ENCODE measurements at regions not wholly inside any gene's neighbourhood (a gene's known extent, or its start where the extent isn't known, plus 50 kb on each side); places are given as distances from the start of the nearest gene placed in this dataset.
A peak's percentile ranks its signal among the peaks of the same experiment; 100 is the strongest.

DNA sequence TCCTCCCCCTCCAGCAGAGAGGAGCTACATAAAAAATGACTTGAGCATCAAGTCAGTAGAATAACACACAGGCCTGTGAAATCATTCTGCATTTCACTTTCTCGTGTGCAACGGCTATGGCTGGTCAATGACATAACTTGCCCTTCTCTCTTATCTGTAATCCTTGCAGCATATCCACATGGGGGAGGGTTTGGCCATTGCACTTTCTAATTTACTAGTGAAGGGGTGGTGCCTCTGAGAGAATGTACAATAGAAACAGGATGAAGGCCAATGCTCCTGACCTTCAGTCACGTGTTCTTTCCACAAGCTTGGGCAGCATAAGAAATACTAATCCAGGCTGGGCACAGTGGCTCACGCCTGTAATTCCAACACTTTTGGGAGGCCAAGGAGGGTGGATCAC is 641.0 kb upstream of the ARGLU1 start:
- intact Hi-C loops (cut with micrococcal nuclease): no loop called here
- Mint-ChIP-seq H3K9me3 (no peaks in the 10 kb centered on the region), H3K27ac (no peak overlapping the region), H3K27me3 (ENCODE audit: low read depth in 2 of 2) (no peaks in the 10 kb centered on the region), H3K4me1 (peaks cover 0 to 5% of the 10 kb centered on the region in 2 donors), H3K36me3 (no peaks in the 10 kb centered on the region), H3K4me3 (no peak overlapping the region)
- no peak for DNase-seq
- Histone ChIP-seq H3K36me3 (ENCODE audit: control insufficient read depth, insufficient read depth, low read length) (no peaks in the 10 kb centered on the region), H3K4me3 (ENCODE audit: low read length) (no peak overlapping the region), H3K27me3 (ENCODE audit: control insufficient read depth, insufficient read depth, low read length) (no peaks in the 10 kb centered on the region), H3K4me1 (ENCODE audit: control insufficient read depth, insufficient read depth, low read length) (no peaks in the 10 kb centered on the region), H3K9me3 (ENCODE audit: control insufficient read depth, insufficient read depth, low read length) (no peaks in the 10 kb centered on the region), H3K27ac (ENCODE audit: low read length) (no peak overlapping the region)
- TF ChIP-seq, protein P1, sequence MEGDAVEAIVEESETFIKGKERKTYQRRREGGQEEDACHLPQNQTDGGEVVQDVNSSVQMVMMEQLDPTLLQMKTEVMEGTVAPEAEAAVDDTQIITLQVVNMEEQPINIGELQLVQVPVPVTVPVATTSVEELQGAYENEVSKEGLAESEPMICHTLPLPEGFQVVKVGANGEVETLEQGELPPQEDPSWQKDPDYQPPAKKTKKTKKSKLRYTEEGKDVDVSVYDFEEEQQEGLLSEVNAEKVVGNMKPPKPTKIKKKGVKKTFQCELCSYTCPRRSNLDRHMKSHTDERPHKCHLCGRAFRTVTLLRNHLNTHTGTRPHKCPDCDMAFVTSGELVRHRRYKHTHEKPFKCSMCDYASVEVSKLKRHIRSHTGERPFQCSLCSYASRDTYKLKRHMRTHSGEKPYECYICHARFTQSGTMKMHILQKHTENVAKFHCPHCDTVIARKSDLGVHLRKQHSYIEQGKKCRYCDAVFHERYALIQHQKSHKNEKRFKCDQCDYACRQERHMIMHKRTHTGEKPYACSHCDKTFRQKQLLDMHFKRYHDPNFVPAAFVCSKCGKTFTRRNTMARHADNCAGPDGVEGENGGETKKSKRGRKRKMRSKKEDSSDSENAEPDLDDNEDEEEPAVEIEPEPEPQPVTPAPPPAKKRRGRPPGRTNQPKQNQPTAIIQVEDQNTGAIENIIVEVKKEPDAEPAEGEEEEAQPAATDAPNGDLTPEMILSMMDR (IDR thresholded peaks at IDR 0.05): no peak
- no peak for ATAC-seq
- WGBS (ENCODE audit: insufficient coverage): 84% methylated on average over 4 of the region's 4 CpGs

DNA sequence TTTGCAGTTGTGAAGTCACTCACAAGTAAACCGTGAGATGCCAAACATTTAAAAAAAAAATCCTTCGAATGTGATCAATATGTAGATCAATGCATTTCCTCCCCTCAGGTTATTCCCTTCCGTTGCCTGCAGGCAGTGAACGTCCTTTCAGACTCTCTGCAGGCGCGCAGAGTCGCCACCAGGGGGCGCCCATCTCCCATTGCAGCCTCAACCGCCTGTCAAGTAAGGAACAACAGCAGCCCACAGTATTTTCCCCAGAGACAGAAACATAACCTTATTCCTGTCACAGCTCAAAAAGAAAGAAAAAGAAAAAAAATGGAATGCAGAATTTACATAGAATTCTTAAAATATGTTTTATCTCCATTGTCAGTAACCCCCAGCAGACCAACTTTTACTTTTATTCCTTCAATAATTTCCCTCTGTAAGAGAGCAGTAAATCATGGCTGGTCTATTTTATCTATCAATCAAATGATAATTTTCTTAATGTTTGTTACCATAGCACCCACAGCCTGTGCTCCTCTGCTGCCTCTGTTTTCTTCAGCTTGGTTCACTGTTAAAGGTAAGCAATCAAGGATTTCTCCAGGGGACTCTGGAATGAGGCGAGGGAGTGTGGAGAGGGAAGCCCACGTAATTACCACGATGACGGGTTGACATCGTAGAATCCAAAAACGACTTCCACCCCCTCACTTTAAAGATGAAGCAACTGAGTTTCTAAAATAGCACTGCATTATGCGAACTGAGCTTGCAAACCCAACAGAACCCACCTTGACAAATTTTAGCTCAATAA is 637.6 kb upstream of the ARGLU1 start:
- Histone ChIP-seq H3K36me3 (ENCODE audit: control insufficient read depth, insufficient read depth, low read length) (no peaks in the 10 kb centered on the region), H3K4me1 (ENCODE audit: control insufficient read depth, insufficient read depth, low read length) (no peaks in the 10 kb centered on the region), H3K9me3 (ENCODE audit: control insufficient read depth, insufficient read depth, low read length) (no peaks in the 10 kb centered on the region), H3K4me3 (ENCODE audit: low read length) (no peak overlapping the region), H3K27ac (ENCODE audit: low read length) (no peak overlapping the region), H3K27me3 (ENCODE audit: control insufficient read depth, insufficient read depth, low read length) (no peaks in the 10 kb centered on the region)
- intact Hi-C loops (cut with micrococcal nuclease): no loop called here
- Mint-ChIP-seq H3K9me3 (no peaks in the 10 kb centered on the region), H3K4me1 (peaks cover 0 to 5% of the 10 kb centered on the region in 2 donors), H3K4me3 (no peak overlapping the region), H3K27ac (no peak overlapping the region), H3K27me3 (ENCODE audit: low read depth in 2 of 2) (no peaks in the 10 kb centered on the region), H3K36me3 (no peaks in the 10 kb centered on the region)
- WGBS (ENCODE audit: insufficient coverage): 29% methylated on average over 15 of the region's 16 CpGs
- DNase-seq: peak; percentile 20 to 61
- peak; percentile 49 to 74 (median 56) for ATAC-seq
- TF ChIP-seq, protein P1 (IDR thresholded peaks at IDR 0.05): peak; percentile 73

DNA sequence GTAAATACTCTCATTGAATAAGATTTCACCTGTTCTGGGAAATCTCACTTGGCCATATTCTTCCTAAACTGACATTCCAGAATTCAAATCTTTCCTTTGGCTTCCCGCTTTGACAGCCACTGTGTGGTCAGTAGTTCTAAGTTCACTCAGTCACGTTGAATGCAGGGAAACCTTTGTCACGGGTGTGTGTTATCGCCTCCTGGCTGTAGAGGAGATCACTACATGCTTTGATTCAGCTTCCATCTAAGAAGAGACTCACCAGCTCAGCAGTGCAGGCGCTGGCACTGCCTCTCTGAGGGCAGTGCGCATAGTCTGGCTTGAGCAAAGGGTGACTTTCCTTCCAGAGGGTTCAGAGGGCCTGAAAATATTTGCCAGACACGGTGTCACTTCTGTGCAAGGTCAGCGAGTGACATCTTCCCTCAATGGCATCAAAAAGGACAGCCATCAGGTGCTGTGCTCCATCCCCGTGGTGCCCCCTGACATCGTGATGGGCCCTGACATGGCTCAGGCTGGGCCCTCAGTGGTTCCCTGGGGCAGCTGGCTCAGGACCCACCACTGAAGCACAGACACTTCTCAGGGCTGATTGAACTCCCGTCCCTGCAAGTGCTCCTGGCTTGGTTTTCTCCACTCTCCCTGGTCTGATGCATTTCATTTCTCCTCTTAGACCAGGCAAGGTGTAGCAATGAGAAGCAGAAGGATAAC is 635.4 kb upstream of the ARGLU1 start:
- ATAC-seq: no peak

More for the DNA sequence above, 635.4 kb upstream of the ARGLU1 start:
- Mint-ChIP-seq H3K27ac (no peak overlapping the region), H3K36me3 (no peaks in the 10 kb centered on the region), H3K27me3 (ENCODE audit: low read depth in 2 of 2) (no peaks in the 10 kb centered on the region), H3K4me1 (peaks cover 0 to 5% of the 10 kb centered on the region in 2 donors), H3K4me3 (no peak overlapping the region), H3K9me3 (no peaks in the 10 kb centered on the region)
- no peak for DNase-seq
- H3K9me3 ChIP-seq (ENCODE audit: control insufficient read depth, insufficient read depth, low read length): no peaks in the 10 kb centered on the region
- H3K27ac ChIP-seq (ENCODE audit: low read length): no peak overlapping the region
- 61% methylated on average over 11 of the region's 11 CpGs for WGBS (ENCODE audit: insufficient coverage)
- H3K27me3 ChIP-seq (ENCODE audit: control insufficient read depth, insufficient read depth, low read length): no peaks in the 10 kb centered on the region
- H3K36me3 ChIP-seq (ENCODE audit: control insufficient read depth, insufficient read depth, low read length): no peaks in the 10 kb centered on the region
- TF ChIP-seq, protein P1 (IDR thresholded peaks at IDR 0.05): no peak
- no peaks in the 10 kb centered on the region for H3K4me1 ChIP-seq (ENCODE audit: control insufficient read depth, insufficient read depth, low read length)
- no peak overlapping the region for H3K4me3 ChIP-seq (ENCODE audit: low read length)
- intact Hi-C loops (cut with micrococcal nuclease): no loop called here

Data from natural killer cell (primary cell).